Adrenal gland (tissue), 5 donors: ENCODE measurements at regions not wholly inside any gene's neighbourhood (a gene's known extent, or its start where the extent isn't known, plus 50 kb on each side); places are given as distances from the start of the nearest gene placed in this dataset.

Experiments used
- CTCF ChIP-seq, 6 experiments: fragments of 450-650 bp in 4 of 6; fragments of 200-600 bp in 2 of 6; sonication (generic) in 1 of 6; IDR thresholded peaks; 1 replicate in 5 of 6; 2 replicates in 1 of 6; pipeline versions ENCODE4 v1.5.1 to v1.8.0; 2016 to 2021; ENCODE audit warnings: antibody characterized with exemption in 6 of 6, mild to moderate bottlenecking in 2 of 6, moderate library complexity in 1 of 6
- POLR2A ChIP-seq, 2 donors: fragments of 450-650 bp; IDR thresholded peaks; one replicate each; pipeline ENCODE4 v1.6.1; 2017; ENCODE audit warnings: antibody characterized with exemption in 2 of 2, mild to moderate bottlenecking in 2 of 2, moderate library complexity in 1 of 2
- donor health status: DM: no; HTN: no; CAD: no.

- TF ChIP-seq CTCF (IDR thresholded peaks at IDR 0.05) (no peak), POLR2A (IDR thresholded peaks at IDR 0.05) (no peak)
Measured at GRCh38 chr4:130183766-130184165, 1087.8 kb downstream of the C4orf33 start.
